ENCODE measurements at regions not wholly inside any gene's neighbourhood (a gene's known extent, or its start where the extent isn't known, plus 50 kb on each side); places are given as distances from the start of the nearest gene placed in this dataset.

DNA sequence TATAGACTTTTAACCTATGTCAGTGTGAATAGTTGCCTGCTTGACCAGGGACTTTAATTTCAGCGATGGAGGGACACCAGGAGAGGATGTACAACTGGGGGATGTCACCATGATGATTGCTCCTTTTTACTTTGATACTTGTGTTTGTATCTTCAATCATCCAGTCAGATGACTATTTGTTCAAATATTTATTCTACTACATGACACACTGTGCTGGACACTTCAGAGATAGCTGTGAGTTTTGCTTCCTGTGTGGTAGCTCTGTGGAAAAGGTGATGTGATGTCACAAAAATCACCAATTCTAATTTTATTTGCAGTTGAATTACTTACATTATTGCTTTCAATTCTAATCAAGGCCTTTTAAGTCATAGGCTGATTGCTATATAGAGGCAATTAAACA is 62.7 kb upstream of the CREB5 start:
- H3K4me3 ChIP-seq: no peak overlapping the region
- H3K4me1 ChIP-seq: peaks cover 0 to 3% (median 0%) of the 10 kb centered on the region in 4 donors
- 80 to 87% methylated on average over 1 of the region's 1 CpG for WGBS, 2 donors (ENCODE audit: low coverage in 1 of 2)
- DNase-seq: no peak
- H3K27ac ChIP-seq: no peak overlapping the region
- no peak for TF ChIP-seq POLR2A (IDR thresholded peaks at IDR 0.05)
- TF ChIP-seq, protein P1, sequence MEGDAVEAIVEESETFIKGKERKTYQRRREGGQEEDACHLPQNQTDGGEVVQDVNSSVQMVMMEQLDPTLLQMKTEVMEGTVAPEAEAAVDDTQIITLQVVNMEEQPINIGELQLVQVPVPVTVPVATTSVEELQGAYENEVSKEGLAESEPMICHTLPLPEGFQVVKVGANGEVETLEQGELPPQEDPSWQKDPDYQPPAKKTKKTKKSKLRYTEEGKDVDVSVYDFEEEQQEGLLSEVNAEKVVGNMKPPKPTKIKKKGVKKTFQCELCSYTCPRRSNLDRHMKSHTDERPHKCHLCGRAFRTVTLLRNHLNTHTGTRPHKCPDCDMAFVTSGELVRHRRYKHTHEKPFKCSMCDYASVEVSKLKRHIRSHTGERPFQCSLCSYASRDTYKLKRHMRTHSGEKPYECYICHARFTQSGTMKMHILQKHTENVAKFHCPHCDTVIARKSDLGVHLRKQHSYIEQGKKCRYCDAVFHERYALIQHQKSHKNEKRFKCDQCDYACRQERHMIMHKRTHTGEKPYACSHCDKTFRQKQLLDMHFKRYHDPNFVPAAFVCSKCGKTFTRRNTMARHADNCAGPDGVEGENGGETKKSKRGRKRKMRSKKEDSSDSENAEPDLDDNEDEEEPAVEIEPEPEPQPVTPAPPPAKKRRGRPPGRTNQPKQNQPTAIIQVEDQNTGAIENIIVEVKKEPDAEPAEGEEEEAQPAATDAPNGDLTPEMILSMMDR (IDR thresholded peaks at IDR 0.05): no peak
- no peak for TF ChIP-seq POLR2AphosphoS5 (IDR thresholded peaks at IDR 0.05)
- TF ChIP-seq EP300 (IDR thresholded peaks at IDR 0.05; ENCODE audit: low read depth): no peak
- no peaks in the 10 kb centered on the region for H3K36me3 ChIP-seq
- no peaks in the 10 kb centered on the region for H3K27me3 ChIP-seq
- no peaks in the 10 kb centered on the region for H3K9me3 ChIP-seq
- intact Hi-C loops (cut with DNase I; ENCODE audit: low total_unique reads): no loop called here
- in situ Hi-C loops (cut with MboI; ENCODE audit: low pct_ligation_motif_present in 1 of 4, low pct_unique_long_range_greater_than_20kb in 1 of 4, low sequenced_read_pairs in 3 of 4): no loop called here

DNA sequence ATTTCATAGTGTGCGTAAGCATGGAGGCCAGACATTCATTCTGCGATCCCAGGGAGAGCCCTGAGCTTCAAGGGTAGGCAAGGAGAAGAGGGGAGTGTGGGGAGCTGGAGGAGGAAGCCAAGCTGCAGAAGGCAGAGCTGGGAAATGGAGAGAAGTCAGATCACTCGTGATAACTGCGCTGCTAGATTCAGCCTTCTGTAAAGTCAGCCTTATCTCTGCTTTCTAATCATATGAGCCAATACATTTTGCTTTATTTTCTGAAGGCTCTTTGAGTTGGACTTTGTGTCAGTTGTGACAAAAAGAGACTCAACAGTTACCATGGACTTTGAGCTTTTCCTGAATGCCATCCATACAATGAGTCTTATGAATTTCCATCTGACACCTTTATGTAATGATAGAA is 61.7 kb upstream of the CREB5 start:
- WGBS, 2 donors (ENCODE audit: low coverage in 1 of 2): 70 to 90% methylated on average over 2 to 4 of the region's 4 CpGs
- no peaks in the 10 kb centered on the region for H3K36me3 ChIP-seq
- no peak for DNase-seq
- no peaks in the 10 kb centered on the region for H3K9me3 ChIP-seq
- no peak overlapping the region for H3K27ac ChIP-seq
- intact Hi-C loops (cut with DNase I; ENCODE audit: low total_unique reads) (no loop called here), in situ Hi-C loops (cut with MboI; ENCODE audit: low pct_ligation_motif_present in 1 of 4, low pct_unique_long_range_greater_than_20kb in 1 of 4, low sequenced_read_pairs in 3 of 4) (no loop called here)
- TF ChIP-seq EP300 (IDR thresholded peaks at IDR 0.05; ENCODE audit: low read depth) (no peak), POLR2A (IDR thresholded peaks at IDR 0.05) (no peak), POLR2AphosphoS5 (IDR thresholded peaks at IDR 0.05) (no peak)
- TF ChIP-seq, protein P1 (IDR thresholded peaks at IDR 0.05): no peak
- H3K27me3 ChIP-seq: no peaks in the 10 kb centered on the region
- H3K4me1 ChIP-seq: peaks cover 0 to 3% (median 0%) of the 10 kb centered on the region in 4 donors
- H3K4me3 ChIP-seq: no peak overlapping the region

DNA sequence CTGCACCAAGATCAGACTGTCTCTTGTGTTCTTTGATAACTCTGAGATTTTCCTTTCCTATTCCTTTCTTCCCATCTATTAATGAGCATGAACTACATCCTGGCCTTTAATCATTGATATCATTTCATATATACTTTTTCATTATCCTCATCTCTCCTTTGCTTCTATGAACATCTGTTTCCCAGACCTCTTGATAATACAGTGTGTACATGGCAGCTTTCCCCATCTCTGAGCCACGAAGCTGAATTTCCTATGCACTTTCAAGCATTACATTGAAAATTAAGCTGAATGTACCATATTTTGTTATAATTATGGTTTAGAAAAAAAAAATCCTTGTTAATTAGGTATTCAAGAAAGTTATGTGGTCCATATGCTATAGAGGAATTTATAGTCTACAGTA is 60.9 kb upstream of the CREB5 start:
- no peak overlapping the region for H3K4me3 ChIP-seq
- in situ Hi-C loops (cut with MboI; ENCODE audit: low pct_ligation_motif_present in 1 of 4, low pct_unique_long_range_greater_than_20kb in 1 of 4, low sequenced_read_pairs in 3 of 4): no loop called here
- no peaks in the 10 kb centered on the region for H3K9me3 ChIP-seq
- no peaks in the 10 kb centered on the region for H3K27me3 ChIP-seq
- no peak overlapping the region for H3K27ac ChIP-seq
- no peaks in the 10 kb centered on the region for H3K36me3 ChIP-seq
- WGBS, 2 donors (ENCODE audit: low coverage in 1 of 2): 68 to 100% methylated on average over 1 of the region's 1 CpG
- TF ChIP-seq POLR2A (IDR thresholded peaks at IDR 0.05): no peak
- TF ChIP-seq, protein P1 (IDR thresholded peaks at IDR 0.05): no peak
- no peak for TF ChIP-seq POLR2AphosphoS5 (IDR thresholded peaks at IDR 0.05)
- no peak for TF ChIP-seq EP300 (IDR thresholded peaks at IDR 0.05; ENCODE audit: low read depth)
- H3K4me1 ChIP-seq: peaks cover 0 to 3% (median 0%) of the 10 kb centered on the region in 4 donors
- intact Hi-C loops (cut with DNase I; ENCODE audit: low total_unique reads): no loop called here
- DNase-seq: no peak

DNA sequence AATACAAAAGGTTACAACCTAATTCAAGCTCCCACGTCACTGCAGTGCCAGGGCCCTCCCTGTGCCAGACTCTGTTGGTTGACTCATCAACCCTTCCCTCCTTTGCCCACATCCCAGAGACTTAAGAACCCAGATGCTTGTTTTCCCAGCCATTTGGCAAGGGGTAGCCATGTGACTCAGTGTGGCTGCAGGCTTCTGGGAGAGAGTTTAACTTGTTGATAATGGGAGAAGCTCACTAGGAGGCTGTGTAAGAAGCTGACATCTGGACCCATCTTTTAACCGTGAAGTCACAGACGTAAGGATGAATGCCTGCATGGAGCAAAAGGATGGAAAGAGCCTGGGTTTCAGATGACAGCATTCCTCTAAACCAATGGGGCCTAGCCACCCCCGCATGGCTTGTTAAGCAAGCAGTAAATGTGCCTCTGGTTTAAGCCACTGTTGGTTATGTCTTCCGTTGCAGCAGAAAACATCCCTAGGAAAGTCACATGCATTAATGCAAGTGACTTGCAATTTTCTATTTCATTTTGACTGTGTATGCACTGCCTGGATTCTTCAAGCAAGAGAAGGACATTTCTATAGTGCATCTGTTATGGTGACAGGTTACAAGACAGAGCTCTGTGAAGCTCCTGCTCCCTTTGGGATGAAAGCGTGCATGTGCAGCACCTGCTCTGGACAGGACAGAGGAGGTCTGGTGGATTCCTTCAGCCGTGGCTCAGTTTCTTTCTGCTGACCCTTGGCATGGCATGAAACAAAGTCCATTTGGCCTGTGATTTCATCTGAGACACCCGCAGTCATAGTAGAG is 57.5 kb upstream of the CREB5 start:
- H3K27me3 ChIP-seq: peaks cover 5% of the 10 kb centered on the region
- TF ChIP-seq, protein P1 (IDR thresholded peaks at IDR 0.05): no peak
- TF ChIP-seq POLR2A (IDR thresholded peaks at IDR 0.05): no peak
- TF ChIP-seq EP300 (IDR thresholded peaks at IDR 0.05; ENCODE audit: low read depth): no peak
- no peak for TF ChIP-seq POLR2AphosphoS5 (IDR thresholded peaks at IDR 0.05)
- no peaks in the 10 kb centered on the region for H3K4me1 ChIP-seq
- in situ Hi-C loops (cut with MboI; ENCODE audit: low pct_ligation_motif_present in 1 of 4, low pct_unique_long_range_greater_than_20kb in 1 of 4, low sequenced_read_pairs in 3 of 4): no loop called here
- DNase-seq: no peak
- no peak overlapping the region for H3K4me3 ChIP-seq
- 68 to 81% methylated on average over 4 to 8 of the region's 8 CpGs for WGBS, 2 donors (ENCODE audit: low coverage in 1 of 2)
- no peak overlapping the region for H3K27ac ChIP-seq
- no peaks in the 10 kb centered on the region for H3K36me3 ChIP-seq
- intact Hi-C loops (cut with DNase I; ENCODE audit: low total_unique reads): no loop called here
- no peaks in the 10 kb centered on the region for H3K9me3 ChIP-seq

All from transverse colon (tissue), 4 donors.